ENCODE measurements at regions not wholly inside any gene's neighbourhood (a gene's known extent, or its start where the extent isn't known, plus 50 kb on each side); places are given as distances from the start of the nearest gene placed in this dataset.

- no peak for TF ChIP-seq CTCF (IDR thresholded peaks at IDR 0.05; ENCODE audit: borderline replicate concordance, insufficient read depth, low read depth, low read length)
- H3K4me3 ChIP-seq (ENCODE audit: low read depth, low read length), result no peak overlapping the region
Observed at GRCh38 chr4:152047451-152047850, 286.6 kb upstream of the GATB start.

GRCh38 chr4:152045807-152046571 lies 285.2 kb upstream of the GATB start:
- no peak overlapping the region for H3K4me3 ChIP-seq (ENCODE audit: low read depth, low read length)
- TF ChIP-seq CTCF (IDR thresholded peaks at IDR 0.05; ENCODE audit: borderline replicate concordance, insufficient read depth, low read depth, low read length), result peak; percentile 81

- no peak overlapping the region for H3K4me3 ChIP-seq (ENCODE audit: low read depth, low read length)
Observed at GRCh38 chr4:152045449-152045806, 284.6 kb upstream of the GATB start.

GRCh38 chr4:152044331-152045036 lies 283.7 kb upstream of the GATB start:
- H3K4me3 ChIP-seq (ENCODE audit: low read depth, low read length), result no peak overlapping the region
- TF ChIP-seq CTCF (IDR thresholded peaks at IDR 0.05; ENCODE audit: borderline replicate concordance, insufficient read depth, low read depth, low read length), result no peak

More at GRCh38 chr4:152045449-152045806, 284.6 kb upstream of the GATB start:
- TF ChIP-seq CTCF (IDR thresholded peaks at IDR 0.05; ENCODE audit: borderline replicate concordance, insufficient read depth, low read depth, low read length), result no peak

- no peak overlapping the region for H3K4me3 ChIP-seq (ENCODE audit: low read depth, low read length)
- TF ChIP-seq CTCF (IDR thresholded peaks at IDR 0.05; ENCODE audit: borderline replicate concordance, insufficient read depth, low read depth, low read length), result no peak
Observed at GRCh38 chr4:152041295-152041694, 280.5 kb upstream of the GATB start.

GRCh38 chr4:152039691-152040090 lies 278.9 kb upstream of the GATB start:
- no peak for TF ChIP-seq CTCF (IDR thresholded peaks at IDR 0.05; ENCODE audit: borderline replicate concordance, insufficient read depth, low read depth, low read length)
- no peak overlapping the region for H3K4me3 ChIP-seq (ENCODE audit: low read depth, low read length)

- no peak overlapping the region for H3K4me3 ChIP-seq (ENCODE audit: low read depth, low read length)
- TF ChIP-seq CTCF (IDR thresholded peaks at IDR 0.05; ENCODE audit: borderline replicate concordance, insufficient read depth, low read depth, low read length), result no peak
Observed at GRCh38 chr4:152039023-152039481, 278.2 kb upstream of the GATB start.

All from GM12875 (cell line).